ENCODE measurements at regions not wholly inside any gene's neighbourhood (a gene's known extent, or its start where the extent isn't known, plus 50 kb on each side); places are given as distances from the start of the nearest gene placed in this dataset.

DNA sequence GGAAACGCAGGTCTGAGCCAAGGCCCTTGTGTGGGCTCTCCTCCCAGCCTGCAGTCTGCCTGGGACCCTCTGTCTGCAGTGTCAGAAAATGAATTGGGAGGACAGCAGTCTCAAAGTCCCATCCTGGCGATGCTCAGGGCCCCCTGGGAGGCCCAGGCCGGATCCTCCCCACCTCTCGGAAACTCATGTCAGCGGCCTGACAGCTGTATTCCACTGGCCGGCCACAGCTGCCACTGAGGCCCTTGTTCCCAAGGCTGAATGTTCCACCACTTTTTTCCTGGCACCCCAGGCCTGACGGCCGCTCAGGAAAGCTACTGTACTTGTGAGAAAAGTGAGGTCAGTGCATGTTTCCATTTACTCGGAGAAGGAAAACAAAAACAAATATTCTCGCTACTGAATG, 180.0 kb downstream of the FGF18 start:
- 0 out of 2 replicates have a peak, but pooled peaks cover 5% of the 10 kb centered on the region for H3K4me1 ChIP-seq (ENCODE audit: insufficient read depth)
- H3K4me2 ChIP-seq (ENCODE audit: unreplicated experiment) = no peak overlapping the region
- peaks cover 25% of the 10 kb centered on the region for H3K27me3 ChIP-seq (replicated peaks; ENCODE audit: insufficient read depth)
- no peak overlapping the region for H3K9ac ChIP-seq
- H4K20me1 ChIP-seq (ENCODE audit: insufficient read depth) = no peaks in the 10 kb centered on the region
- WGBS, 2 experiments (ENCODE audit: low coverage in 1 of 2, low lambda C conversion rate in 2 of 2, missing lambda C conversion rate in 2 of 2) = 69 to 75% methylated on average over 10 of the region's 10 CpGs
- in situ Hi-C loops (cut with MboI) = no loop called here
- H3K4me3 ChIP-seq = no peak overlapping the region
- H3F3A ChIP-seq (ENCODE audit: insufficient read depth) = peaks cover 5% of the 10 kb centered on the region; the same call in 1 of the 2 replicates
- H3K27ac ChIP-seq = no peak overlapping the region
- H3K79me2 ChIP-seq (ENCODE audit: insufficient read depth) = no peaks in the 10 kb centered on the region
- H3K36me3 ChIP-seq (ENCODE audit: low read depth) = no peaks in the 10 kb centered on the region
- H2AFZ ChIP-seq = no peak overlapping the region
- H3K9me2 ChIP-seq (ENCODE audit: insufficient read depth) = no peaks in the 10 kb centered on the region
- no peak for DNase-seq
- no peak for TF ChIP-seq EZH2phosphoT487 (IDR thresholded peaks at IDR 0.05; ENCODE audit: insufficient read depth, low read depth)
- H3K9me3 ChIP-seq (ENCODE audit: low read depth) = no peaks in the 10 kb centered on the region

DNA sequence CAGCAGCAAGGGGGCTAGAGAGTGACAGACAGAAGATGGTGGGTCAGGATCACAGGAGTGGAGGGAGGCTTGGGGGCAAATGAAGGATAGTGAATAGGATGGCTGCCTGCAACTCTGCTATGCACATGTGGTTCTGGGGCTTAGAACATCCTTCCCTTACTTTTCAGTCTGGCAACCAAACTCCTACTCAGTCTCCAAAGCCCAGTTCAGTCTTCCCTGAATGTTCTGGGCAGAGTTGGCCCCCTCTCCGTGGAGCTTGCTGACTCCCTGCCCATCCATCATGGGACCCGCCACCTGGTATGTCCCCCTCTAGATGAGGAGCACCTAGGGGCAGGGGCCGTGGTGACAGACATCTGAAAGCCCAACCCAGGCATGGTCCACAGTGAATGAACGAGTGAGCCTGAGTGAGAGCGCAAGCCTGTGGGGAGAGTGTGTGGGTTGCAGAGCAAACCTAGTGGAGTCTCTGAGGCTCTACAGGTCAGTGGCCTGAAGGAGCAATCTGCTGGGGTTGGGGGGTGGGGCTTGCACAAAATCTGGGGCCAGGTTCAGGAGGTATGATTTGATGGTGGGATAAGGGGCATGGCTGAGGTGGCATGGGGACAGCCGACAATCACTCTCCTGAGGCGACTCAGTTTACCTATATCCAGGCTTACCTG, 180.6 kb downstream of the FGF18 start:
- Histone ChIP-seq H3K9me2 (ENCODE audit: insufficient read depth) (no peaks in the 10 kb centered on the region), H3K36me3 (ENCODE audit: low read depth) (no peaks in the 10 kb centered on the region), H3K4me1 (ENCODE audit: insufficient read depth) (0 out of 2 replicates have a peak, but pooled peaks cover 5% of the 10 kb centered on the region), H3F3A (ENCODE audit: insufficient read depth) (peaks cover 5% of the 10 kb centered on the region; the same call in 1 of the 2 replicates), H3K9ac (no peak overlapping the region), H2AFZ (no peak overlapping the region), H3K27me3 (replicated peaks; ENCODE audit: insufficient read depth) (peaks cover 30% of the 10 kb centered on the region), H3K4me2 (ENCODE audit: unreplicated experiment) (no peak overlapping the region), H3K79me2 (ENCODE audit: insufficient read depth) (no peaks in the 10 kb centered on the region), H4K20me1 (ENCODE audit: insufficient read depth) (no peaks in the 10 kb centered on the region), H3K4me3 (no peak overlapping the region), H3K27ac (no peak overlapping the region), H3K9me3 (ENCODE audit: low read depth) (no peaks in the 10 kb centered on the region)
- no peak for DNase-seq
- 79 to 82% methylated on average over 7 of the region's 7 CpGs for WGBS, 2 experiments (ENCODE audit: low coverage in 1 of 2, low lambda C conversion rate in 2 of 2, missing lambda C conversion rate in 2 of 2)
- in situ Hi-C loops (cut with MboI) = no loop called here
- no peak for TF ChIP-seq EZH2phosphoT487 (IDR thresholded peaks at IDR 0.05; ENCODE audit: insufficient read depth, low read depth)

DNA sequence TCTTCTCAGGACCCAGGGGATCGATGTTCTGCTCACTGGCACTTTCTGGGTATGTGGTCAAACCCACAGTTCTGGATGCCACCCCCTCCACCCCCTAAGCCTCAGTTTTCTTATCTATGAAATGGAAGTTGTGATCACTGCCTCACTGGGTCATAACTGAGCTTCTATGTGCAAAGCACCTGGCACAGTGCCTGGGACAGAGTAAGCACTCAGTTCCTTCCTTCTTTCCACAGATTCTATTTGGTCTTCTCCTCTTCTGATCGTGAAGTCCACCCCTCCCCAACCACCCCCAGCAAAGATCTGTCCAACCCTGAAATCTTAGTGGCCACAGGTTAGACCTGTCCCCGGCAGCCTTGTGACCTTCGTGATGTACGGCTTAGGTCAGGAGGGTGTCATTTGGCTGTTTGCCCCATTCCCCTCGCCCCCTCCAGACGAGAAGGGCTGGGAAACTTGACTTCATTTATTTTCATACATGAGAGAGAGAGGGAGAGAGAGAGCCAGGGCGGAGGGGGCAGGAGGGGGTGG, 181.4 kb downstream of the FGF18 start:
- no peak overlapping the region for H3K9ac ChIP-seq
- H3K36me3 ChIP-seq (ENCODE audit: low read depth) = no peaks in the 10 kb centered on the region
- H4K20me1 ChIP-seq (ENCODE audit: insufficient read depth) = no peaks in the 10 kb centered on the region
- no peaks in the 10 kb centered on the region for H3K9me3 ChIP-seq (ENCODE audit: low read depth)
- DNase-seq = peak; percentile 21
- TF ChIP-seq EZH2phosphoT487 (IDR thresholded peaks at IDR 0.05; ENCODE audit: insufficient read depth, low read depth) (no peak), EZH2 (IDR thresholded peaks at IDR 0.05; ENCODE audit: insufficient read depth, poor library complexity, severe bottlenecking) (no peak)
- no peaks in the 10 kb centered on the region for H3F3A ChIP-seq (ENCODE audit: insufficient read depth)
- no peak overlapping the region for H3K27ac ChIP-seq
- no peaks in the 10 kb centered on the region for H3K79me2 ChIP-seq (ENCODE audit: insufficient read depth)
- no peak overlapping the region for H3K4me2 ChIP-seq (ENCODE audit: unreplicated experiment)
- no peaks in the 10 kb centered on the region for H3K9me2 ChIP-seq (ENCODE audit: insufficient read depth)
- in situ Hi-C loops (cut with MboI) = no loop called here
- WGBS, 2 experiments (ENCODE audit: low coverage in 1 of 2, low lambda C conversion rate in 2 of 2, missing lambda C conversion rate in 2 of 2) = 59 to 63% methylated on average over 8 of the region's 8 CpGs
- no peaks in the 10 kb centered on the region for H3K4me1 ChIP-seq (ENCODE audit: insufficient read depth)
- no peak overlapping the region for H3K4me3 ChIP-seq
- H2AFZ ChIP-seq = no peak overlapping the region
- H3K27me3 ChIP-seq (replicated peaks; ENCODE audit: insufficient read depth) = peaks cover 30% of the 10 kb centered on the region

DNA sequence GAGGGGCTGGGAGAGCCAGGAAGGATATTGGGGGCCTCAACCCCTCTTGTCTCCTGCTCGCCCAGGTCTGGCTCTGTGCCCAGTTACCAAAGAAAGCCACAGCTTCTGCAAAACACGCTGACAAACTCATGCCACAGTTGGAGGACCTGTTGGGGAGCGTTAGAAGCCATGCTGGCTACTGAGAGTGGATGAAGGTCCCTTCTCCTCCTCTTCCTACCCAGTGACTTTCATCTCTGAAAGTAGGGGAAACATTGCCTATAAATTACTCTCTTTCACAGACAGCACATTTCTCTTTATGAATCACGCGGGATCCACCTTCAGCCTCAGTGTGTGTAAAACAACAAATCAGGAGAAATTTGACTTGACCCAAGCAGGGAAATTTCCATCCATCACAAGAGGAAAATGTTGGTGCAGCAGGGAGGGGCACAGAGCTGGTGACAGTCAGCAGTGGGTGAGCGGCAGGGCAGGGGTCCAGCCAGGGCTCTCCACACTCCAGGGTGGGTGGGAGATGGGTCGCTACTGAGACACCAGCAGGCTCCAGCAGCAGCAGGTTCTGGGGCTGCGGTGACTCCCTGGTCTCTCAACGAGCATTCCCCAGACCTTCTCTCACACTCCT, 181.9 kb downstream of the FGF18 start:
- in situ Hi-C loops (cut with MboI) = no loop called here
- no peak overlapping the region for H3K9ac ChIP-seq
- no peak overlapping the region for H2AFZ ChIP-seq
- no peak overlapping the region for H3K4me3 ChIP-seq
- no peaks in the 10 kb centered on the region for H3K9me2 ChIP-seq (ENCODE audit: insufficient read depth)
- no peak for DNase-seq
- no peaks in the 10 kb centered on the region for H4K20me1 ChIP-seq (ENCODE audit: insufficient read depth)
- no peak overlapping the region for H3K27ac ChIP-seq
- no peaks in the 10 kb centered on the region for H3K36me3 ChIP-seq (ENCODE audit: low read depth)
- no peak for TF ChIP-seq EZH2phosphoT487 (IDR thresholded peaks at IDR 0.05; ENCODE audit: insufficient read depth, low read depth)
- no peak for TF ChIP-seq EZH2 (IDR thresholded peaks at IDR 0.05; ENCODE audit: insufficient read depth, poor library complexity, severe bottlenecking)
- no peaks in the 10 kb centered on the region for H3K79me2 ChIP-seq (ENCODE audit: insufficient read depth)
- no peaks in the 10 kb centered on the region for H3K9me3 ChIP-seq (ENCODE audit: low read depth)
- WGBS, 2 experiments (ENCODE audit: low coverage in 1 of 2, low lambda C conversion rate in 2 of 2, missing lambda C conversion rate in 2 of 2) = 69 to 77% methylated on average over 8 to 9 of the region's 9 CpGs
- peaks cover 30% of the 10 kb centered on the region for H3K27me3 ChIP-seq (replicated peaks; ENCODE audit: insufficient read depth)
- H3K4me2 ChIP-seq (ENCODE audit: unreplicated experiment) = no peak overlapping the region
- H3F3A ChIP-seq (ENCODE audit: insufficient read depth) = no peaks in the 10 kb centered on the region
- H3K4me1 ChIP-seq (ENCODE audit: insufficient read depth) = no peaks in the 10 kb centered on the region

Data from GM23248 (cell line).